OCI-M1 (cell line): ENCODE measurements at regions not wholly inside any gene's neighbourhood (a gene's known extent, or its start where the extent isn't known, plus 50 kb on each side); places are given as distances from the start of the nearest gene placed in this dataset.
A peak's percentile ranks its signal among the peaks of the same experiment; 100 is the strongest.

Experiments
- DNase-seq: peaks from one replicate; lab custom pipeline; 2025; lab: John Stamatoyannopoulos, UW

GRCh38 chr3:153973722-153974265 lies 147.4 kb upstream of the ARHGEF26 start:
- DNase-seq, result no peak

DNA sequence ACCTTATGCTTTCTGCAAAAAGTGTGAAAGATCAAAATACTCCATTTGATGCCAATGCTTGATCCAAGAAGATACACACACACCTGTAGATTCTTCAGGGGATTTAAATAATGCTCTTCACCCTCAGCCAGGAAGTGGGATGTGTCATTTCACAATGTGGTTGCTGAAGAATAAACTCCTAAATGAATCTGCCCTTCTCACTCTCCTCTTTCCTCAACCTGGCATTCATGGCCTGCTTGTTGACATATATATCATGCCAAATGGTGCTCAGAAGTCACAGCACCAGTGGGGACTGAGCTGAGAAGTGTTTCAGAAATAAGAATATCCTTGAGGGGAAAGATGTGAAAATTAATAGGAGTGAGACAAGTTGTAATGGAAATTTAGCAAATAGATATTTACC lies 146.6 kb upstream of the ARHGEF26 start:
- DNase-seq, result no peak

DNA sequence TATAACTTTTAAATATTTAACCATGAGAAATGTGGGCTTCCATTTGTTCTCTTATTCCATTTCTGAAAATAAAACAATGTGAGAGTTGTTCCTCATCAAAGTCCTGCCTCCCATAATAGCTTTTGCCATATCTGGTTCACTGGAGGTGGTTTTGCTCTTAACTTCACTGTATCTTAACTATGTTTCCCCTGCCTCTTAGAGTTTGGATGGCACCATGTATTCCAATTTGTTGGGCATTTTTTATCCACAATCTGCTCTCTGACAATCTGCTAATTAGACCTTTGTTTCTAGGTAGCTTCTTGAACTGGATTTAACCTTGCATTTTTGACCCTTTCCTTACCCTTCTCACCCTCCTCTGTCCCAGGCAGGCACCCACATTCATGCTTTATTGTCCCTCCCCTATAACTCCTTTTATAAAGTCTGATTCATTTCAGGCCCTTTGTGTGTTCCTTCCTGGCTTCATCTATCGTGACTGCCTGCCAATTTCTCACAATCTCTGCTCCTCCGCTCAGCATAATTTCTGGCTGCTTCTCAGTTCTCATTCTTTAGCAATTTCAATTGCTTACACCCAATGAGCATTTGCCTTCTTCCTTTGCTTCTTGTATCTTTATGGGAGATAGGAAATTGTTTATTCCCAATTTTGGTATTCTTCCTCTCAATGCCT lies 144.2 kb upstream of the ARHGEF26 start:
- no peak for DNase-seq

- no peak for DNase-seq
Measured at GRCh38 chr3:153978006-153978405, 143.2 kb upstream of the ARHGEF26 start.

- DNase-seq, result no peak
Measured at GRCh38 chr3:153979418-153980251, 141.6 kb upstream of the ARHGEF26 start.

- no peak for DNase-seq
Measured at GRCh38 chr3:153980252-153980590, 141.0 kb upstream of the ARHGEF26 start.

- DNase-seq, result peak; percentile 2
Measured at GRCh38 chr3:153997364-153997763, 123.8 kb upstream of the ARHGEF26 start.

- no peak for DNase-seq
Measured at GRCh38 chr3:154003649-154004048, 117.5 kb upstream of the ARHGEF26 start.

GRCh38 chr3:154011036-154011435 lies 110.2 kb upstream of the ARHGEF26 start:
- DNase-seq, result no peak

GRCh38 chr3:154013736-154014135 lies 107.5 kb upstream of the ARHGEF26 start:
- DNase-seq, result no peak

- DNase-seq, result no peak
Measured at GRCh38 chr3:154015307-154015706, 105.9 kb upstream of the ARHGEF26 start.

DNA sequence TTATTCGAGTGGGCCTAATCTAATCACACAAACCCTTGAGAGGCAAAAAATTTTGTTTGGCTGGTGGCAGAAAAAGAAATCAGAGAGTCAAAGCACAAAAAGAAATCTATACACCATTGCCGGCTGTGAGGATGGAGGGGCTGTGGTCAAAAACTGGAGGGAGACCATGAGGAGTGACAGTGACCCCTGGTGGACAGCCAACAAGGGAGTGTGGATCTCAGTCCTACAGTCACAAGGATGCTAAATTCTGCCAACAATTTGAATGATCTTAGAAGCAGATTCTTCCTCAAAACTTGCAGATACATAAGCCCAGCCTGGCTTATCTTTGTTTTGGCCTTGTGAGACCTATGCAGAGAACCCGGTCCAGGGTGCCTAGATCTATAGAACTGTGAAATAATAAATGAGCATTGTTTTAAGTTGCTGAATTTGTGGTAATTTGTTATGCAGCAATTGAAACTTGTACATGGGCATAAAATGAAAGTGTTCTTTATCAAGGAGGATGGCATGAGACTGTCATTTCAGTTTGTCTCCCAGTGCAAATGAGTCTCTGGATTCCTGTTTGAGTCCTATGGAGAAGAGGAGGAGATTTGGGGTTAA lies 103.0 kb upstream of the ARHGEF26 start:
- peak; percentile 26 for DNase-seq

DNA sequence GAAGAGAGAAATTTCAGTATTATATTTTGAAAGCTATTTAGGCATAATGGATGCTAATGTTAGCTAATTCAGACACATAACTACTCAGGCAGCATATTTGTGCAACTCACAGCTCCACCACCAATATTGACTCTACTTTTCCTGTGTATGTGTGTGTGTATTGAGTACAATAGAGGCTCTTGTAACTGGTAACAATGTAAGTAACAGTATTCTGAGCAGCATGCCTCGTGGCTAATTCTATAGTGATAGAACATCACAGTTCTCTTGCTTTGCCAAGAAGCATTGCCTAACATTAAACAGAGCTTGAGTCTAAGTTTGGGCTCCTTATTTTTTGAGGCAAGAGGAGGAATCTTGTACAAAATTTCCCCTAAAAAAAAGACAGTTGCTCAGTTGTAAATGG lies 98.6 kb upstream of the ARHGEF26 start:
- no peak for DNase-seq

DNA sequence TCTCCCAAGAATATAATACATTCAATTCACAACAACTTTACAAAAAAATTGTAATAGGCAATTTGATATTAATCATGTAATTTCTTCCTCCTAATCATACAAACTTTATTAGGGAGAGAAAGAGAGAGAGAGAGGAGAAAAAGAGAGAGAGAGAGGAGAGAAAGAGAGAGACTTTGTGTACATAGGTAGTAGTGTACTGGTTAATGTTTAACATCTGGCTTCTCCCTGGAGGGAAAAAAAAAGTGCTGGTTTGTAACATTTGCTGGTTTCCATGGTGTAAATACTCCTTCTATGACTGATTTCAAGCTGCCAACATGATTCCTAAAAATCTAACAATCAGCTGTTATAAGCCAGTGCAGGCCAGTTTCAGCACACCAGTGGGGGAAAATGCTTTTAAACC lies 98.0 kb upstream of the ARHGEF26 start:
- no peak for DNase-seq

- DNase-seq, result no peak
Measured at GRCh38 chr3:154025007-154025406, 96.2 kb upstream of the ARHGEF26 start.

DNA sequence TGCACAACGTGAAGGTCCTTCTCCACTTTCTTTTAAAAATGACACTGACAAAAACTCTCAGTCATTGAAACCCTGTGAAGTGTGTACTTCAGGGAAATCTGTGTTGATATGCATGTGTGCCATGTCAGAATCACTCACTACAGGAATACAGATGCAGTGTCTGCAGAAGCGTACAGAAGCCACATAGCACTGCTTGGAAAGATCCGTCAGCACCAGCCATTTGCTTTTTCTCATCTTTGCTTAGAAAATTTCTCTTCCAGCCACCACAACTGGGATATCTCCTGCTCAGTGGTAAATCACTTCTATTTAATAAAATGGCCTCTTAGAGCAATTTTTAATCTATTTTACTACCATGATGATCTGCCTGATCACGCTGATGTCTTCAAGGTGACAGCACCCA lies 91.3 kb upstream of the ARHGEF26 start:
- DNase-seq, result no peak

GRCh38 chr3:154034797-154035330 lies 86.3 kb upstream of the ARHGEF26 start:
- DNase-seq, result no peak

GRCh38 chr3:154040283-154040682 lies 80.9 kb upstream of the ARHGEF26 start:
- DNase-seq, result peak; percentile 34

DNA sequence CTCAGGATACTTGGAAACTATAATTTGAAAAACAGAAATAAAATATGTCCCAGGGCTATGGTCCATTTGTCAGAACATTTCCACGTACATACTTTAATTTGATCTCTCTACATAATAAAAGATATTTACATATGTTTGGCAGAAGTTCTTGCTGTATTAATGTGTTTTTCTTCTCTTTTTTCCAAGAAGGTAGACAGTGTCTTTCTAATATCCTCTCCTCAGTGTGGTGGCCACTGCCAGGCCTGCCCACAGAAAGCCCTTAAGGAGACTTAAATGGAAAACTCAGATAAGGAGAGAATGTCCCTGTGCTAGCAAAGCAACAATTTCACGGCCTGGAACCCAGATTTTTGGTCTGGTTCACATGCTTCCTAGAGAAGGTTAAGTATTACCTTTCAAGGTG lies 76.5 kb upstream of the ARHGEF26 start:
- no peak for DNase-seq

- no peak for DNase-seq
Measured at GRCh38 chr3:154050216-154050615, 71.0 kb upstream of the ARHGEF26 start.

DNA sequence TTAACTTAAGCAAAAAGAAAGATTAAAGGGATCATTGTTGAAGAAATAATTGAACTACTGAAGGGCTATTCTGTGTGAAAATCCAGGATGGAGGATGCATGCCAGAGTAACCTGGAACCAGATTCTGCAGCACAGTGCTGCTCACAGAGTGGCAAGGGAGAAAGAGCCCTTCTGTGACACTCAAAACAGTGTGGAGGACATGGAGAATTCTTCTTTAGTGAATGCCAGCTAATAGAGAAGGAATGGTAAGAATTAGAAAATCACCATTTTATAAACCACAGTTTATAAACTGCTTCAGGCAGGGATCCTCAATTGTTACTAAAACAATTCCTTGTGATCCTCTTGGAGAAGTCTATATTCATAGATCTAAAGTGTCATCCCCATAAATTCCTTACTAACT lies 70.4 kb upstream of the ARHGEF26 start:
- DNase-seq, result no peak

GRCh38 chr3:154059833-154060232 lies 61.4 kb upstream of the ARHGEF26 start:
- DNase-seq, result no peak
